Right lobe of liver (tissue), 6 donors: ENCODE measurements at regions not wholly inside any gene's neighbourhood (a gene's known extent, or its start where the extent isn't known, plus 50 kb on each side); places are given as distances from the start of the nearest gene placed in this dataset.

Experiments used
- ATAC-seq, 4 donors: fragments of 200-7000 bp; cut with Tn5 transposase; one replicate each; pipeline ENCODE4 v1.9.1; 2020; ENCODE audit warnings: mild to moderate bottlenecking in 4 of 4, moderate library complexity in 4 of 4
- DNase-seq, 3 donors: peaks; one replicate each; pipeline ENCODE4 v3.0.0-alpha.2; 2020
- H3K27ac ChIP-seq, 3 donors: fragments of 200-600 bp; one replicate each; pipeline ENCODE4 v1.8.0; 2022
- H3K27me3 ChIP-seq, 2 donors: fragments of 200-600 bp; one replicate each; pipeline ENCODE4 v1.8.0; 2022
- H3K36me3 ChIP-seq, 4 donors: fragments of 200-600 bp; sonication (generic) in 1 of 4; one replicate each; pipeline versions ENCODE4 v1.5.1 to v1.8.0; 2017 to 2022; ENCODE audit warnings: control low read depth in 1 of 4
- H3K4me1 ChIP-seq, 4 donors: fragments of 200-600 bp; sonication (generic) in 1 of 4; one replicate each; pipeline versions ENCODE4 v1.5.1 to v1.8.0; 2017 to 2022; ENCODE audit warnings: control low read depth in 1 of 4
- H3K4me3 ChIP-seq, 3 donors: fragments of 200-600 bp; one replicate each; pipeline ENCODE4 v1.8.0; 2022
- H3K9me3 ChIP-seq, 4 donors: fragments of 200-600 bp; sonication (generic) in 1 of 4; one replicate each; pipeline versions ENCODE4 v1.5.1 to v1.8.0; 2017 to 2022; ENCODE audit warnings: control low read depth in 1 of 4
- POLR2A ChIP-seq: fragments of 450-650 bp; IDR thresholded peaks from one replicate; pipeline ENCODE4 v1.6.1; 2017; ENCODE audit warnings: antibody characterized with exemption, mild to moderate bottlenecking
- WGBS: methylation state at CpG from one replicate; pipeline ENCODE4 v1.1.6; 2018; ENCODE audit warnings: low coverage, low lambda C conversion rate; ENCODE audit not compliant: insufficient coverage; ENCODE audit errors: missing lambda C conversion rate; 5-methylcytosine and 5-hydroxymethylcytosine counted together
- intact Hi-C, 2 donors: fragments of 100-400 bp; cut with DNase I; formaldehyde crosslinking; loops; one replicate each; pipeline versions ENCODE4 v1.11.2 to v1.14.1; 2022
- TF ChIP-seq, protein P1 (sequence below), 4 donors: fragments of 200-600 bp in 3 of 4; fragments of 450-650 bp in 1 of 4; IDR thresholded peaks; one replicate each; pipeline versions ENCODE4 v1.5.1 to v1.8.0; 2016 to 2022; ENCODE audit warnings: antibody characterized with exemption in 4 of 4, mild to moderate bottlenecking in 2 of 4
- donor health status: DM: no; HTN: yes; CAD: no.
- donor health status: DM: no; HTN: no; CAD: no.
- donor health status: DM: no; HTN: no; CAD: no.
- donor health status: DM: no; HTN: yes; CAD: no.
- donor health status: DM: no; HTN: yes; CAD: no.

DNA sequence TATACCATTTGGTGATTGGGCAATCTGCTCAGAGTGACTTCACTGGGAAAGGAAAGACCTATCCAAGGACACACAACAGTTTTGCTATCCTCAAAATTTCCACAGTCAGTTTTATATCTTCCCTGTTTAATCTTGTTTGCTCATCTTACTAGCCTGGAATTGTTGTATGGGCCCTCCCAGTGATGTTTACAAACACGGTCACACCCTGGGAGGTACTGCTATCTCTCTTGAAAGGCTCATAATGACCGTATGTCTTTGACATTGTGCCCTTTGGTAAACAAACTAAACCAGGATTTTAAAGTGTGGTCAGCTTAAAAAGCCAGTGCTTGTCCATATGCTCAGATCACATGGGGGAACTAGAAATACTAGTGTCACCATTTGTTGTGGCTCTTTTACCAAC, 277.0 kb downstream of the CDH2 start:
- TF ChIP-seq, protein P1, sequence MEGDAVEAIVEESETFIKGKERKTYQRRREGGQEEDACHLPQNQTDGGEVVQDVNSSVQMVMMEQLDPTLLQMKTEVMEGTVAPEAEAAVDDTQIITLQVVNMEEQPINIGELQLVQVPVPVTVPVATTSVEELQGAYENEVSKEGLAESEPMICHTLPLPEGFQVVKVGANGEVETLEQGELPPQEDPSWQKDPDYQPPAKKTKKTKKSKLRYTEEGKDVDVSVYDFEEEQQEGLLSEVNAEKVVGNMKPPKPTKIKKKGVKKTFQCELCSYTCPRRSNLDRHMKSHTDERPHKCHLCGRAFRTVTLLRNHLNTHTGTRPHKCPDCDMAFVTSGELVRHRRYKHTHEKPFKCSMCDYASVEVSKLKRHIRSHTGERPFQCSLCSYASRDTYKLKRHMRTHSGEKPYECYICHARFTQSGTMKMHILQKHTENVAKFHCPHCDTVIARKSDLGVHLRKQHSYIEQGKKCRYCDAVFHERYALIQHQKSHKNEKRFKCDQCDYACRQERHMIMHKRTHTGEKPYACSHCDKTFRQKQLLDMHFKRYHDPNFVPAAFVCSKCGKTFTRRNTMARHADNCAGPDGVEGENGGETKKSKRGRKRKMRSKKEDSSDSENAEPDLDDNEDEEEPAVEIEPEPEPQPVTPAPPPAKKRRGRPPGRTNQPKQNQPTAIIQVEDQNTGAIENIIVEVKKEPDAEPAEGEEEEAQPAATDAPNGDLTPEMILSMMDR (IDR thresholded peaks at IDR 0.05), result no peak
- no peak for TF ChIP-seq POLR2A
- intact Hi-C loops, result no loop called here
- H3K27ac ChIP-seq, result no peak overlapping the region
- H3K36me3 ChIP-seq, result no peaks in the 10 kb centered on the region
- no peak overlapping the region for H3K4me3 ChIP-seq
- DNase-seq, result no peak
- H3K4me1 ChIP-seq, result no peaks in the 10 kb centered on the region
- no peak for ATAC-seq
- H3K9me3 ChIP-seq, result no peaks in the 10 kb centered on the region
- 21% methylated on average over 2 of the region's 2 CpGs for WGBS
- no peaks in the 10 kb centered on the region for H3K27me3 ChIP-seq

DNA sequence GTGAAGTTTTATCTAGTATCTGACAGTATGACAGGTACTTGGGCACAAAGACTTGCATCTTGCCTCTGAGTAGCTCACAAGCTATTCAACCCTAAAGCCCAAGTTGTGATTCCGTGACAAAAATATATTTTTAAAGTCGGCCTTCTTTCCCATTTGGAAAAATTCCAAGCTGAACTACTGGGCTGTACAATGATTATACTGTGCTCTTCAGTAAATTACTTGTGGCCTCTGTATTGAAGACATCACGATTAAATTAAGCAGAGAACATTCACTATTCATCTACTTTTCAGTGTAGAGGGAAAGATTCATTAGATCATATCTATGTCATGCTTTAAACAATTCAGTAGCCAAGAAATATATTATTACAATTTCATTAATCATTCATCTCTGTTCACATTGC, 282.2 kb downstream of the CDH2 start:
- intact Hi-C loops, result no loop called here
- no peak for TF ChIP-seq POLR2A
- TF ChIP-seq, protein P1 (IDR thresholded peaks at IDR 0.05), result no peak
- H3K27me3 ChIP-seq, result no peaks in the 10 kb centered on the region
- 60% methylated on average over 3 of the region's 3 CpGs for WGBS
- no peak overlapping the region for H3K27ac ChIP-seq
- no peaks in the 10 kb centered on the region for H3K4me1 ChIP-seq
- ATAC-seq (no peak), DNase-seq (no peak)
- no peak overlapping the region for H3K4me3 ChIP-seq
- no peaks in the 10 kb centered on the region for H3K36me3 ChIP-seq
- H3K9me3 ChIP-seq, result no peaks in the 10 kb centered on the region

DNA sequence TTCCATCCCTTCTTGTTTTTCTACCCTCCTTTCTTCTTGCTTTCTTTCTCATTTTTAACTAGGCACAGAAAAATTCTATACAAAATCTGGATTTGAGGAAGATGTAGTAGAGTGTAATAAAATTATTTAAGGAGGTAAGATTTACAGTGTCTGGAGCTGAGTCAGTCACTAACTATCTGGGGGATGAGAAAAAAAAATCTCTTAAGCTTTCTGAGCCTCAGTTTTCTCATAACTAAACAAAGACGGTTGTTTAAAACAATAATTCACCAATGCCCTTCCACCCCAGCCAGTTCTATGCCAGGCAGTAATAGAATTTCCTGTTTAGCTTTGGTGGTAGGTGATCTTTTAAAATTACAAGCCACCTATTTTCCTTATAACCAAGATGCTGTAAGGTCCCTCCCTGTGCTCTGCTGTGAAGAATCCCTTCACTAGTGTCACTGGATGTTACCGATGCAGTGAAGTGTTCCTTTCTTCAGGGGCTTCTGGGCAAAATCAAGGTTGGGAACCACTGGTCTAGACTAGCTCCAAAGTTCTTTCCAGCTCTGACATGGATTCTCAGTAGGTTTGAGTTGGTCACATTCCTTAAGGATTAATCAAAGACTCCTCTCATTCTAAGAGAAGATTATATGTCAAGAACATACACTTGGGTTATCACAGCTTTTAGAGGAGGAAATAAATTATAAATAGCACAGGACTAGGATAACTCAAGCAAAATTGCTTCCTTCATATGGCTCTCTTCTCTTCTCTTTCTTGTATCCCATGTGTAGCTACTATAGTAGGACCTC, 289.0 kb downstream of the CDH2 start:
- ATAC-seq, result no peak
- H3K9me3 ChIP-seq, result no peaks in the 10 kb centered on the region
- no peak overlapping the region for H3K4me3 ChIP-seq
- TF ChIP-seq, protein P1 (IDR thresholded peaks at IDR 0.05), result no peak
- TF ChIP-seq POLR2A, result no peak
- 43% methylated on average over 2 of the region's 2 CpGs for WGBS
- H3K27me3 ChIP-seq, result no peaks in the 10 kb centered on the region
- no peak overlapping the region for H3K27ac ChIP-seq
- no peaks in the 10 kb centered on the region for H3K36me3 ChIP-seq
- no peaks in the 10 kb centered on the region for H3K4me1 ChIP-seq
- intact Hi-C loops, result no loop called here
- DNase-seq, result no peak

DNA sequence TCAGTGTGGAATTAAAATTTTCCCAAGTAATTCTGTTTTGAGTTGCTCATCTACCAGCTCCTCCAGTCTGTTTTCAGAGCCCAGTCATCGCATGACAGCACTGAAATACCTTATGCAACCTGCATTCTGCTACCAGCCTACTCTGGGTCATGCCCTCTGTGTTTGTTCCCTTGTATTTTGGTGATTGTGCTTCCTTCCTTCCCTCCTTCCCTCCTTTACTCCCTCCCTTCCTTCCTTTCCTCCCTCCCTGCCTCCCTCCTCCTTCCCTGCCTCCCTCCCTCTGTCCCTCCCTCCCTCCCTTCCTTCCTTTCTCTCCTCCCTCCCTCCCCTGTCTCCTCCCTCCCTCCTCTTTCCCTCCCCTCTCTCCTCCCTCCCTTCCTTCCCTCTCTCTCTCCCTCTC, 289.6 kb downstream of the CDH2 start:
- DNase-seq, result no peak
- 60% methylated on average over 1 of the region's 1 CpG for WGBS
- Histone ChIP-seq H3K4me3 (no peak overlapping the region), H3K27ac (no peak overlapping the region), H3K4me1 (no peaks in the 10 kb centered on the region), H3K9me3 (no peaks in the 10 kb centered on the region), H3K36me3 (no peaks in the 10 kb centered on the region), H3K27me3 (no peaks in the 10 kb centered on the region)
- intact Hi-C loops, result no loop called here
- no peak for ATAC-seq
- no peak for TF ChIP-seq POLR2A
- TF ChIP-seq, protein P1 (IDR thresholded peaks at IDR 0.05), result no peak
